Activated CD4-positive, alpha-beta T cell treated with anti-CD3 and anti-CD28 coated beads, Interleukin-2, amount 10 ng/mL, durations not matched to agents 24 days and 14 days (primary cell): ENCODE measurements at regions not wholly inside any gene's neighbourhood (a gene's known extent, or its start where the extent isn't known, plus 50 kb on each side); places are given as distances from the start of the nearest gene placed in this dataset.
"Not testable (repeated sequence)": the region's sequence is repeated elsewhere in the genome, so short reads cannot be mapped to it uniquely, and the experiment has no call there.

Experiments used
- DNase-seq: peaks from one replicate; pipeline ENCODE4 v3.0.0; 2022
- H3K27ac Mint-ChIP-seq: one replicate; pipeline ENCODE4 v1.8.0; 2022; ENCODE audit warnings: mild to moderate bottlenecking, mixed read lengths
- H3K27me3 Mint-ChIP-seq: one replicate; pipeline ENCODE4 v1.8.0; 2022; ENCODE audit warnings: mixed read lengths
- H3K36me3 Mint-ChIP-seq: one replicate; pipeline ENCODE4 v1.8.0; 2022; ENCODE audit warnings: low read depth, mild to moderate bottlenecking, mixed read lengths
- H3K4me1 Mint-ChIP-seq: one replicate; pipeline ENCODE4 v1.8.0; 2021; ENCODE audit warnings: mixed read lengths
- H3K4me3 Mint-ChIP-seq: one replicate; pipeline ENCODE4 v1.8.0; 2022; ENCODE audit warnings: mild to moderate bottlenecking, moderate library complexity, mixed read lengths
- H3K9me3 Mint-ChIP-seq: one replicate; pipeline ENCODE4 v1.8.0; 2021; ENCODE audit warnings: mixed read lengths
- intact Hi-C: fragments of 100-400 bp; cut with micrococcal nuclease; formaldehyde crosslinking; loops from one replicate; pipeline ENCODE4 v1.15.1; 2023

DNA sequence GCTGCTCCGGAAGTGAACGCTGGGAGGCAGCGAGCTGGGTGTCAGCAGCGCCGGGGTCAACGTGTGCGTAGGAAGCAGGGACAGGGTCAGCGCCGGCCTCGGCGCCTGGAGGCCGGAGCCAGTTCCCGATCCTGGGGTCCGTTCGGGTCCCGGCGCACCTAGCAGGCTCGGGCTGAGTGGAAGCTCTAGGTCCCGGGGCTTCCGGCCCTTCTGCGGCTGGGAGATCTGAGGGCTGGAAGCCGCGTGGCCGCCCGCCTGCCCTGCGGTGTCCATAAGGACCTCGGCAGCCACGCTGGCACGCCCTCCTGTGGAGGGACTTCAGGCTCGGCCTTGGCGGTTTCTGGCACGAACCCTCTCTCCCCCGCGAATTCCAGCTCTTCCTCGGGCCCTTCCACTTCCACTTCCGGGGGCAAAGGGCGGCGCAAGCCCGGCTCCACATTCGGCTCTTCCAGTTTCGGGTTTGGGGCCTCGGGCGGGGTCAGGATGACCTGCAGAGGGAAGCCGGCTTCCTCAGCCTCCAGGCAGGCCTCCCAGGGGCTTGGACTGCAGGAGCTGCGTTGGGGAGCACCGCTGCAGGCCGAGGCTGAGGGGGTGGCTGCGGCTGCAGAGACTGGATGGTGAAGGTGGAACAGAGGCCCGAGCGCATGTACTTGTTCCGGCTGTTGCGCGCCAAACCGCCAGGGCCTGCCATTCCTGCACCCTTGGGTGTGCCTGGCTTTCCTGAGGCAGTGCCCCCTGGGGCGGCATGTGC, 146.2 kb downstream of the TMEM121 start:
- DNase-seq, H3K4me3 Mint-ChIP-seq, H3K27me3 Mint-ChIP-seq, H3K9me3 Mint-ChIP-seq, H3K27ac Mint-ChIP-seq, H3K4me1 Mint-ChIP-seq, H3K36me3 Mint-ChIP-seq: not testable (repeated sequence)
- intact Hi-C loops: loop anchor here (10.0 kb wide), 1 partner anchor 272 kb away; no protein-coding TSS in a partner anchor

DNA sequence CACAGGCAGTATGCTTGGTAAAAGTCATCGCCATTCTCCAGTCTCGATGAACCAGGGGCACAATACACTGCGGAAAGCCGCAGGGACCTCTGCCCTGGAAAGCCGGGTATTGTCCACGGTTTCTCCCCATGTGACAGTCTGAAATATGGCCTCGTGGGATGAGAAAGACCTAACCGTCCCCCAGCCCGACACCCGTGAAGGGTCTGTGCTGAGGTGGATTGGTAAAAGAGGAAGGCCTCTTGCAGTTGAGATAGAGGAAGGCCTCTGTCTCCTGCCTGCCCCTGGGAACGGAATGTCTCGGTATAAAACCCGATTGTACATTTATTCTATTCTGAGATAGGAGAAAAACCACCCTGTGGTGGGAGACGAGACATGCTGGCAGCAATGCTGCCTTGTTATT, 149.1 kb downstream of the TMEM121 start:
- H3K4me3 Mint-ChIP-seq, H3K4me1 Mint-ChIP-seq, H3K27ac Mint-ChIP-seq, H3K9me3 Mint-ChIP-seq, H3K36me3 Mint-ChIP-seq, H3K27me3 Mint-ChIP-seq: not testable (repeated sequence)
- DNase-seq: peak; percentile 54
- intact Hi-C loops: loop anchor here (5.0 to 10.0 kb wide), 2 partner anchors 269 to 322 kb away; no protein-coding TSS in a partner anchor

DNA sequence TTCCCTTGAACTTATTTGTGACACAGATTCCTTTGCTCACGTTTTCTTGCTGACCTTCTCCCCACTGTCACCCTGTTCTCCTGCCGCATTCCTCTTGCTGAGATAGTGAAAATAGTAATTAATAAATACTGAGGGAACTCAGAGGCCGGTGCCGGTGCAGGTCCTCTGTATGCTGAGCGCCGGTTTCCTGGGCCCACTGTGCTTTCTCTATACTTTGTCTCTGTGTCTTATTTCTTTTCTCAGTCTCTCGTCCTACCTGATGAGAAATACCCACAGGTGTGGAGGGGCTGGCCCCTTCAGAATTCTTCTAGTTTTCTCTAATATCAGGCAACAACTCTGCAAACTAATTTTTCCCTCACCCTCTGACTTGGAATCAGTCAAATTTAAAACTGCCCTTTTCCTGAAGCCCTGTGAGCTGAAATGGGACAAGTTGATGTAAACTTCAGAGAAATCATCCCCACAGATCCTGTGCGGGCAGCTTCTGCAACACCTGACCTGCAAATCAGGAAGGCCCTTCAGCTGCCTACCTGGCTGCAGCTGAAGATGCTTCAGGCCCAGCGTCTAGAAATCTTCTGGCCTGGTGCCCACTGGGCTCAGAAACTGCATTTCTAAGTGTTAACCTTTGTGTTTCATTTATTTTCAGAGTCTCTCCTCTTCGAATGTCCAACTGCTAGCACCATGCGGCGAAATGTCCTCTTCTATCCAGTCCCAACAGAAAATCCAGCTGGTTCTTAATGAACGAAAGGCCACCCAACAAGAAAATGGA, 149.7 kb downstream of the TMEM121 start:
- H3K36me3 Mint-ChIP-seq, H3K4me1 Mint-ChIP-seq, H3K9me3 Mint-ChIP-seq, H3K27ac Mint-ChIP-seq, H3K4me3 Mint-ChIP-seq, H3K27me3 Mint-ChIP-seq: not testable (repeated sequence)
- intact Hi-C loops: loop anchor here (5.0 to 10.0 kb wide), 2 partner anchors 269 to 321 kb away; no protein-coding TSS in a partner anchor
- DNase-seq: peak; percentile 52

DNA sequence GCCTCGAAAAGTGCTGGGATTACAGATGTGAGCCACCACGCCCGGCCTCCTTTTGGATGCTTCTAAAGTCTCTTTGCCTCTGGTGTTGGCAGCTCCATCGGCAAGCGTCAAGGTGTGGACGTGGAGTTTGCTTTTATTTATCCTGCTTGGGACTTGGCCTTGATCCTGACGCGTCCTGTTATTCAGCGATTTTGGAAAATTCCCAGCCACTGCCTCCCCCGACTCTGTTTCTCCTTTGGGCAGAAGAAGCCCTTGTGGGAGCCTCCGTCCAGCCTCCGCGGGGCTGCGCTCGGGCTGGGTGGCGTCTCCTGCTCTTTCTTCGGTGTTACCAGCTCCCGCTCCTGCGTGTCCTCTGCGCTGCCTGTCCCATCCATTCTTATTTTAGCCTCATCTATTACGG, 151.7 kb downstream of the TMEM121 start:
- peak overlapping the region; percentile 20 for H3K27ac Mint-ChIP-seq
- not testable (repeated sequence) for H3K4me3 Mint-ChIP-seq, H3K27me3 Mint-ChIP-seq, H3K36me3 Mint-ChIP-seq, H3K9me3 Mint-ChIP-seq, H3K4me1 Mint-ChIP-seq, DNase-seq
- intact Hi-C loops: loop anchor here (5.0 to 10.0 kb wide), 2 partner anchors 267 to 319 kb away; no protein-coding TSS in a partner anchor

DNA sequence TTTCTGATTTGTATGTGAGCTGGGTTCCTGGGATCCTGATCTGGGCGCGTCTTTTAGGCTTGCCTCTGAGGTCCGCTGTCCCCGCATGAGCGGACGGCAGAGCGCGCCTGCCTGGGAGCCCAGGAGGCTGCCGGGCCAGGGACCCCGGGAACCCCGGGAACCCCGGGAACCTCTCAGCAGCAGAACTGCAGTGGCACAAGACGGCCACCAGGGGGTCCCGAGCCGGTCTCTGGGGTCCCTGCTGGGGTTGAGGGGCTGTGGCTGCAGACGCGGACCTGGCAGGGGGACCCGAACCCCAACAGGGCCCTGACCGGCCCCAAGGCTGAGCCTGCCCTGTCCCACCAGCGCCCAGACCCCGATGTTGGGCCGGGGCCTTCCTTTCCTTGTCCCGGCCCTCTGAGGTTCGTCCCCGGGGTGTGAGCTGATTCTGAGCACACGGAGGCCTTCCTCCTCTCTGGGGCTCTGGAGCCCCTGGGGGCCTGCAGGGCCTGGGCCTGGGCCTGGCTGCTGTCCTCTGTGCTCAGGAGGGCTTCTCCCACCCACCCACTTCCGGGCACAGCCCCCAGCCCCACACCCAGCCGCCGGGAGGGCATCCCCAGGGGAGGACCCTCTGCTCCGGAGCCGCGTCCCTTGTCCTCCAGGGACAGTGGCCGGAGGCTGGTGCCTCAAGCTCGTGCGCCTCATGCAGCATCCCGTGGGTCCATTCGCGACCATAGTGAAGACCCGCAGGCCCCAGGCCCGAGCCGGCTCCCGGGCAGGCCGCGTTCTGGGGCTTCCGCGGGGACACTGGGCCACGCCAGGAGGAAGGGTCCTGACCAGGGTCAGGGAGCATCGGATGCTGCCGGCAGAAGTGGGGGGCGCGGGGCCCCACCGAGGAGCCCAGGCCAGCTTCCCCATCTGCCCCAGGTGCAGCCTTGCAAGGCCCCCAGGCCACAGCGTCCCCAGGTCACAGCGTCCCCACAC, 152.9 kb downstream of the TMEM121 start:
- H3K9me3 Mint-ChIP-seq, DNase-seq, H3K4me3 Mint-ChIP-seq, H3K36me3 Mint-ChIP-seq, H3K4me1 Mint-ChIP-seq, H3K27ac Mint-ChIP-seq, H3K27me3 Mint-ChIP-seq: not testable (repeated sequence)
- intact Hi-C loops: loop anchor here (5.0 to 10.0 kb wide), 2 partner anchors 266 to 318 kb away; no protein-coding TSS in a partner anchor

DNA sequence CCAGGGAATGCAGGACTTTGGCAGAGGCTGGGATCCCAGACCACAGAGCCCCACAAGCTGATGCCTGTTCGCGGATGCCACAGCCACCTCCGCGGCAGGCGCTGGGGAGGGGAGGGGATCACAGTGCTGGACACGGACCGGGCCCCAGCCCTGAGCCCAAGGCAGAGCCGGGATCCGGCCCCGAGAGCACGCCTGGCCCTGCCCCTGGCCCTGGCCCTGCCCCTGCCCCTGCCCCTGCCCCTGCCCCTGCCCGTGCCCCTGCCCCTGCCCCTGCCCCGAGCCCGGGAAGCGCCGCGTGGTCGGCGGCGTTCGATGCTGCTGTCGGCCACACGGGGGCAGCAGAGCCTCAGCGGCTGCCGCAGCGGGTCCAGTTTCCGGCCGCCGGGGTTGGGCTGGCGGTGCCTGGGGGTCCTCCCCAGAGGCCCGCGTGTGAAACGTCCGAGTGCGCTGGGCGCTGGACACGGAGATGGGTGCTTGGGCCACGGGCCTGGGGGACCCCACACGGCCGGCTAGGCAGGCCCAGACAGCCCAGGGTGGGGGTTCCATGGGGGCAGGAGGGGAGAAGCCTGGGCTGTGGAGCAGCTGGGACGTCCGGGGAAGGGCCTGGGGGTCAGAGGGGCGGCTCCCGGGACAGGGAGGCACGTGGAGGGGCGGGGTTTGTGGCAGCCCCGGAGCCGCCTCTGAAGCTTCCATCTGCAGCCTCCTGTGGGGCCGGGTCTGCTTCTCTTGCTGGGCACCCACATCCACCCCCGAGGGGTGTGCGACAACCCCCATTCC, 153.8 kb downstream of the TMEM121 start:
- not testable (repeated sequence) for H3K27me3 Mint-ChIP-seq, H3K4me3 Mint-ChIP-seq, H3K36me3 Mint-ChIP-seq, H3K27ac Mint-ChIP-seq, H3K4me1 Mint-ChIP-seq, H3K9me3 Mint-ChIP-seq
- intact Hi-C loops: loop anchor here (5.0 to 10.0 kb wide), 2 partner anchors 265 to 317 kb away; no protein-coding TSS in a partner anchor
- DNase-seq: peak; percentile 75

DNA sequence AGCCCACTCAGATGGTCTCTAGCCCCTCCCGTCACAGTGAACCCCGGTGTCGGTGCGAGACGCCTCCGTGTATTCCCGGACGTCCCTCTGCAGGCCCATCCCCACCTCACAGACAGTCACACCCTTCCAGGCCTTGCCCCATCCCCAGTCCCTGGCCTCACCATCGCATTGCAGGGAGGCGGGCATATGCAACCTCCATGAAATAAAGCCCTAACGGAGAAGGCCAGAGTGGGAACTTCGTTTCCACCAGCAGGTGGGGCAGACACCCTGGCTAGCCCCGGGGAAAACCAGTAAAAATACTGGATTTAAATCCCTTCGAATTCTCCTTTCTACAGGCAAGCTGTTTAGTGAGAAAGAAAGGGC, 154.3 kb downstream of the TMEM121 start:
- H3K27me3 Mint-ChIP-seq, intact Hi-C loops, H3K4me3 Mint-ChIP-seq, H3K36me3 Mint-ChIP-seq, H3K4me1 Mint-ChIP-seq, H3K27ac Mint-ChIP-seq, DNase-seq, H3K9me3 Mint-ChIP-seq: not testable (repeated sequence)

DNA sequence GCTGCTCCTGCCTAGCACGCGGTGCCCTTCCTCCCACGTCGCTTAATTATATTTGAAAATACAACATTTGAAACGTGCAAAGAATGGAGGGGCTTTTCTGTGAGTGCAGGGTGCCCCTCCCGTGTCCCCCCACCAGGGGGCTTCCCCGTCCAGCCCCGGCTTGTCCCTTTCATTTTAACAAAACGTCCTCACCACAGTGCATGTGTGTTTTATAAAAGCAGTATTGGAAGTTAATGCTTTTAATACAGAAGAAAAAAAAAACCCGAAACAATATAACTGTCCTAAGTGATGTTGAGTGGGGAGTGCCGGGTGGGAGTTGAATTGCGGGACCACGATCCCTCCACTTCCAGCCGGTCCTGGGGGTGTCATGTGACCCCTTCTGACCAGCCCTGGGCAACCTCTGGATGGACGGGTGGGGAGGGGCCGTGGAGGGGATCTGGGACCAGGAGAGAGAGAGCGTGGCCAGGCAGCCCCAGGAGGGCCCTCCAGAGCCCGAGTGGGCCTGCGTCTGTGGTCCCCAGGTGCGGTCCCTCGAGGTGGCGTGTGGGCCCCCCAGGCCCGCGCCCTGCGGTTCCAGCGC, 155.3 kb downstream of the TMEM121 start:
- H3K27ac Mint-ChIP-seq, H3K36me3 Mint-ChIP-seq, intact Hi-C loops, H3K4me1 Mint-ChIP-seq, DNase-seq, H3K4me3 Mint-ChIP-seq, H3K27me3 Mint-ChIP-seq, H3K9me3 Mint-ChIP-seq: not testable (repeated sequence)

DNA sequence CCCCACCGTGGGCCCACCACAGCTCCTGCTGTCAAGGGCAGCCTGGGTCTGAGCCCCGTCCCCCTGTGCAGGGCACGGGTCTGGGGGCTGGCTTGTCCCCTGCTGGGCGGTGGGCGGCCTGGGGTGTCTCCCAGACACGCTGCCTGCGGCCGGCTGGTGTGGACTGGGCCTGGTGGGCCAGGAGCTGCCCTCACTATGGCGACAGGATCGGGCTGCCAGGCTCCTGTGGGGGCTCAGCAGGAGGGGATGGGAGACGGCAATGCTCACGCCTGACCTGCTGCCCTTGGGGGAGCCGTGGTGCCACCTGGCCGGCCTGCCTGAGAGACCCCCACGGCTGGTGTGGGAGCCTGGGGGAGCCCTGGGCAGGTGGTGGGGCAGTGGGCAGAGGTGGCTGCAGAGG, 156.1 kb downstream of the TMEM121 start:
- H3K9me3 Mint-ChIP-seq, H3K4me1 Mint-ChIP-seq, DNase-seq, H3K27me3 Mint-ChIP-seq, H3K36me3 Mint-ChIP-seq, H3K27ac Mint-ChIP-seq, intact Hi-C loops, H3K4me3 Mint-ChIP-seq: not testable (repeated sequence)

DNA sequence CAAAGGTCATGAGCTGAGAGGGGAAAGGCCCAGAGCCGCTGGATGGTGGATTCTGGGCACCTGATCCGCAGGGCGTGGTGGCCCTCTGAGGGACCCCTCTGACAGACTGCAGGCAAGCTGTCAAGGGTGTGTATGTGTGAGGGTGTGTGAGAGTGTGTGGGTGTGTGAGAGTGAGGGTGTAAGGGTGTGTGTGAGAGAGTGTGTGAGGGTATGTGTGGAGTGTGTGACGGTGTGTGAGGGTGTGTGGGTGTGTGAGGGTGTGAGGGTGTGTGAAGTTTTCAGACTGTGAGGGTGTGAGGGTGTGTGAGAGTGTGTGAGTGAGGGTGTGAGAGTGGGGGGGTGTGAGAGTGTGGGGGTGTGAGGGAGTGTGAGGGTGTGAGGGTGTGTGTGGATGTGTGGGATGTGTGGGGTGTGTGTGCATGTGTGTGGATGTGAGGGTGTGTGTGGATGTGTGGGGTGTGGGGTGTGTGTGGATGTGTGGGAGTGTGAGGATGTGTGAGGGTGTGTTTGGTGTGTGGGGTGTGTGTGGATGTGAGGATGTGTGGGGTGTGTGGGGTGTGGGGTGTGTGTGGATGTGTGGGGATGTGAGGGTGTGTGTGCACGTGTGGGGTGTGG, 156.7 kb downstream of the TMEM121 start:
- intact Hi-C loops: no loop called here
- H3K36me3 Mint-ChIP-seq: no peaks in the 10 kb centered on the region
- peak overlapping the region; percentile 71 for H3K27ac Mint-ChIP-seq
- H3K4me3 Mint-ChIP-seq: no peak overlapping the region
- DNase-seq: no peak
- H3K9me3 Mint-ChIP-seq: peaks cover 5% of the 10 kb centered on the region
- no peaks in the 10 kb centered on the region for H3K27me3 Mint-ChIP-seq
- H3K4me1 Mint-ChIP-seq: peaks cover 4% of the 10 kb centered on the region

DNA sequence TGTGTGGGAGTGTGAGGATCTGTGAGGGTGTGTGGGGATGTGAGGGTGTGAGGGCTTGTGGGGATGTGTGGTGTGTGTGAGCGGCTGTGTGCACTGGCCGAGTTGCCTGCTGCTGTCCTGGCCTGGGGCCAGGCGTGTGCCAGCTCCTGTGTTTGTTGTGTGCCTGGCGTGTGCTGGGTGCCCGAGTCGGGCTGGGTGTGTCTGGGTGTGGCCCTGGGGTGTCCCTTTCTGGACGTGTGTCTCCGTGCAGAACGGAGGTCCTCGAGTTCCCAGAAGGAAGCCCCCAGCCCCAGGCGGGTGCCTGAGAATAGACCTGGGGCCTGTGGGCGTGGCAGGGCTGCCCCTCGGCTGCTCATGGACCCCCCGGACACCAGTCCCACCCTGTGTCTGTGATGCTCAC, 157.7 kb downstream of the TMEM121 start:
- DNase-seq, intact Hi-C loops, H3K27me3 Mint-ChIP-seq, H3K4me1 Mint-ChIP-seq, H3K4me3 Mint-ChIP-seq, H3K36me3 Mint-ChIP-seq, H3K9me3 Mint-ChIP-seq: not testable (repeated sequence)
- peak overlapping the region; percentile 19 for H3K27ac Mint-ChIP-seq

DNA sequence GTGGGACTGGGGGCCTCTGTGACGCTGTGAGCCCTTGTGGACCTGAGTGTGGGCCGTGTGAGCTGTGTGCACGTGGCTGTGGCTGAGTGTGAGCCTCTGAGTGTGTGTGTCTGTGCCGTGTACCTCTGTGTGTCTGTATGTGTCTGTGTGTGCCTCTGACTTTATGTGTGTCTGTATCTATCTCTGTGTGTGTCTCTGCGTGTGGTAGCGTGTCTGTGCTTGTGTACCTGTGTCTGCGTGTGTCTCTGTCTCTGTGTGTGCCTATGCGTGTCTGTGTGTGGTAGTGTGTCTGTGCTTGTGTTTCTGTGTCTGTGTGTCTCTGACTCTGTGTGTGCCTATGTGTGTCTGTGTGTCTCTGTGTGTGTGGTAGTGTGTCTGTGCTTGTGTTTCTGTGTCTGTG, 158.2 kb downstream of the TMEM121 start:
- H3K4me3 Mint-ChIP-seq, DNase-seq, H3K4me1 Mint-ChIP-seq, H3K27ac Mint-ChIP-seq, H3K27me3 Mint-ChIP-seq, H3K36me3 Mint-ChIP-seq, intact Hi-C loops: not testable (repeated sequence)
- peaks cover 11% of the 10 kb centered on the region for H3K9me3 Mint-ChIP-seq
